OCI-LY1 (cell line): ENCODE measurements at regions not wholly inside any gene's neighbourhood (a gene's known extent, or its start where the extent isn't known, plus 50 kb on each side); places are given as distances from the start of the nearest gene placed in this dataset.

ENCODE experiments used
- CTCF ChIP-seq: fragments of 200-600 bp; sonication (generic), shearing (Covaris generic); IDR thresholded peaks from 2 replicates; pipeline ENCODE4 v1.5.1; 2017; ENCODE audit warnings: mild to moderate bottlenecking, antibody characterized with exemption, low read length, moderate library complexity, mixed read lengths
- EZH2 ChIP-seq: fragments of 200-600 bp; sonication (generic), shearing (Covaris generic); IDR thresholded peaks from 2 replicates; pipeline ENCODE4 v1.8.0; 2017; ENCODE audit warnings: borderline replicate concordance, mixed run types, mild to moderate bottlenecking, antibody characterized with exemption, low read length, moderate library complexity, mixed read lengths

- TF ChIP-seq CTCF (no peak), EZH2 (no peak)
Observed at GRCh38 chr3:177375316-177375715, 178.0 kb upstream of the TBL1XR1 start.
